ENCODE measurements at regions not wholly inside any gene's neighbourhood (a gene's known extent, or its start where the extent isn't known, plus 50 kb on each side); places are given as distances from the start of the nearest gene placed in this dataset.

- POLR2A ChIA-PET = no interaction called here
- Histone ChIP-seq H3K79me2 (ENCODE audit: insufficient read depth, low read length) (no peaks in the 10 kb centered on the region), H3K27me3 (ENCODE audit: control insufficient read depth in 1 of 2, insufficient read depth in 2 of 2, low read length in 2 of 2) (no peaks in the 10 kb centered on the region), H3K9me3 (ENCODE audit: low read length) (no peaks in the 10 kb centered on the region), H3K27ac (ENCODE audit: extremely low read length, insufficient read depth, low read length) (no peak overlapping the region), H4K20me1 (ENCODE audit: insufficient read depth, low read length) (no peaks in the 10 kb centered on the region), H3K4me1 (ENCODE audit: insufficient read depth, low read length) (0 out of 2 replicates have a peak, but pooled peaks cover 10% of the 10 kb centered on the region), H3K4me3 (replicated peaks in 1 of 3; ENCODE audit: insufficient read depth in 1 of 3, low read depth in 2 of 3, low read length in 3 of 3) (no peak overlapping the region), H3K9ac (ENCODE audit: insufficient read depth, low read depth, low read length) (no peak overlapping the region), H3K4me2 (ENCODE audit: low read depth, low read length) (no peak overlapping the region), H3K36me3 (replicated peaks in 1 of 2; ENCODE audit: control insufficient read depth in 1 of 2, insufficient read depth in 2 of 2, low read length in 2 of 2) (no peaks in the 10 kb centered on the region), H2AFZ (ENCODE audit: low read length) (no peak overlapping the region)
- in situ Hi-C loops (cut with HindIII; ENCODE audit: extremely low pct_ligation_motif_present, low pct_unique_long_range_greater_than_20kb) (no loop called here), intact Hi-C loops (cut with micrococcal nuclease; ENCODE audit: unreplicated experiment) (no loop called here)
- no TSS peak for BruUV-seq (replicated peaks)
- CTCF ChIA-PET (ENCODE audit: low intra/inter-chr PET ratio, low total read pairs) = no interaction called here
- TF ChIP-seq PLSCR1 (CRISPR knock-in tag; IDR thresholded peaks at IDR 0.05; ENCODE audit: borderline replicate concordance) = no peak
- TF ChIP-seq ZNF431 (CRISPR knock-in tag; IDR thresholded peaks at IDR 0.05; ENCODE audit: borderline replicate concordance, low read depth) = no peak
- no peak for TF ChIP-seq RBAK (CRISPR knock-in tag; IDR thresholded peaks at IDR 0.05)
- TF ChIP-seq KLF6 (CRISPR knock-in tag; IDR thresholded peaks at IDR 0.05) = no peak
- no peak for TF ChIP-seq ZNF562 (CRISPR knock-in tag; IDR thresholded peaks at IDR 0.05; ENCODE audit: borderline replicate concordance)
- TF ChIP-seq PHF5A (CRISPR knock-in tag; IDR thresholded peaks at IDR 0.05; ENCODE audit: low read depth, unreplicated experiment) = no peak
- no peak for TF ChIP-seq CENPT (CRISPR knock-in tag; IDR thresholded peaks at IDR 0.05; ENCODE audit: low read depth)
- no peak for TF ChIP-seq HOXA9 (CRISPR knock-in tag; IDR thresholded peaks at IDR 0.05; ENCODE audit: borderline replicate concordance)
- no peak for TF ChIP-seq AGO1 (IDR thresholded peaks at IDR 0.05; ENCODE audit: low read depth, low read length, poor library complexity, severe bottlenecking)
- TF ChIP-seq TFDP1 (CRISPR knock-in tag; IDR thresholded peaks at IDR 0.05; ENCODE audit: borderline replicate concordance) = no peak
- TF ChIP-seq THYN1 (CRISPR knock-in tag; IDR thresholded peaks at IDR 0.05; ENCODE audit: borderline replicate concordance, low read depth) = no peak
- no peak for TF ChIP-seq AKNA (CRISPR knock-in tag; IDR thresholded peaks at IDR 0.05; ENCODE audit: borderline replicate concordance)
- TF ChIP-seq ZIK1 (CRISPR knock-in tag; IDR thresholded peaks at IDR 0.05; ENCODE audit: borderline replicate concordance, low read depth) = no peak
- no peak for TF ChIP-seq DDIT3 (CRISPR knock-in tag; IDR thresholded peaks at IDR 0.05)
- no peak for ATAC-seq
- 63% methylated on average over 7 of the region's 7 CpGs for WGBS (ENCODE audit: low lambda C conversion rate)
- no peak for DNase-seq (ENCODE audit: low spot score)
- FAIRE-seq = no peak
Measured at GRCh38 chr9:109931623-109932022, 151.6 kb downstream of the PALM2AKAP2 start.
